HUES48 (cell line): ENCODE measurements at regions not wholly inside any gene's neighbourhood (a gene's known extent, or its start where the extent isn't known, plus 50 kb on each side); places are given as distances from the start of the nearest gene placed in this dataset.

Experiments used
- H3K27ac ChIP-seq: one replicate; pipeline ENCODE4 v1.7.0; 2013; ENCODE audit warnings: low read depth, low read length, inconsistent platforms
- H3K27me3 ChIP-seq: 2 replicates; pipeline ENCODE4 v1.6.1; 2013; ENCODE audit warnings: mild to moderate bottlenecking, low read length; ENCODE audit not compliant: control insufficient read depth, insufficient read depth
- H3K36me3 ChIP-seq: 2 replicates; pipeline ENCODE4 v1.6.1; 2013; ENCODE audit warnings: low read length; ENCODE audit not compliant: control insufficient read depth, insufficient read depth
- H3K4me1 ChIP-seq: 2 replicates; pipeline ENCODE4 v1.6.1; 2013; ENCODE audit warnings: mild to moderate bottlenecking, low read length; ENCODE audit not compliant: control insufficient read depth, insufficient read depth
- H3K4me3 ChIP-seq: 2 replicates; pipeline ENCODE4 v1.5.1; 2013; ENCODE audit warnings: mild to moderate bottlenecking, low read depth, low read length
- H3K9ac ChIP-seq: 2 replicates; pipeline ENCODE4 v1.6.1; 2013; ENCODE audit warnings: mild to moderate bottlenecking, low read depth, low read length, moderate library complexity
- H3K9me3 ChIP-seq: 2 replicates; pipeline ENCODE4 v1.6.1; 2013; ENCODE audit warnings: low read length; ENCODE audit not compliant: control insufficient read depth, insufficient read depth

GRCh38 chr18:41618147-41618546 is 336.9 kb upstream of the PIK3C3 start:
- no peak overlapping the region for H3K9ac ChIP-seq
- H3K36me3 ChIP-seq = no peaks in the 10 kb centered on the region
- H3K4me1 ChIP-seq = peaks cover 12% of the 10 kb centered on the region
- H3K27me3 ChIP-seq = no peaks in the 10 kb centered on the region
- H3K27ac ChIP-seq = no peak overlapping the region
- no peak overlapping the region for H3K4me3 ChIP-seq
- H3K9me3 ChIP-seq = no peaks in the 10 kb centered on the region

- H3K27ac ChIP-seq = no peak overlapping the region
- no peak overlapping the region for H3K9ac ChIP-seq
- no peak overlapping the region for H3K4me3 ChIP-seq
- H3K9me3 ChIP-seq = no peaks in the 10 kb centered on the region
- H3K27me3 ChIP-seq = no peaks in the 10 kb centered on the region
- H3K36me3 ChIP-seq = no peaks in the 10 kb centered on the region
- H3K4me1 ChIP-seq = peaks cover 12% of the 10 kb centered on the region
These were observed 337.4 kb upstream of the PIK3C3 start for GRCh38 chr18:41617647-41618046.

GRCh38 chr18:41613003-41613609 is 341.9 kb upstream of the PIK3C3 start:
- no peaks in the 10 kb centered on the region for H3K36me3 ChIP-seq
- no peak overlapping the region for H3K27ac ChIP-seq
- no peaks in the 10 kb centered on the region for H3K27me3 ChIP-seq
- no peak overlapping the region for H3K4me3 ChIP-seq
- no peaks in the 10 kb centered on the region for H3K4me1 ChIP-seq
- H3K9ac ChIP-seq = no peak overlapping the region
- no peaks in the 10 kb centered on the region; the same call in 1 of the 2 replicates for H3K9me3 ChIP-seq

- Histone ChIP-seq H3K27ac (no peak overlapping the region), H3K27me3 (no peaks in the 10 kb centered on the region), H3K4me3 (no peak overlapping the region), H3K36me3 (no peaks in the 10 kb centered on the region), H3K9ac (no peak overlapping the region), H3K4me1 (no peaks in the 10 kb centered on the region; the same call in 1 of the 2 replicates), H3K9me3 (no peaks in the 10 kb centered on the region)
These were observed 350.1 kb upstream of the PIK3C3 start for GRCh38 chr18:41604964-41605363.

GRCh38 chr18:41602034-41602433 is 353.0 kb upstream of the PIK3C3 start:
- H3K36me3 ChIP-seq = no peaks in the 10 kb centered on the region
- no peak overlapping the region for H3K4me3 ChIP-seq
- no peaks in the 10 kb centered on the region for H3K9me3 ChIP-seq
- H3K4me1 ChIP-seq = no peaks in the 10 kb centered on the region; the same call in 1 of the 2 replicates
- H3K27ac ChIP-seq = no peak overlapping the region
- no peak overlapping the region for H3K9ac ChIP-seq
- no peaks in the 10 kb centered on the region for H3K27me3 ChIP-seq

- Histone ChIP-seq H3K27me3 (no peaks in the 10 kb centered on the region), H3K9ac (no peak overlapping the region), H3K9me3 (no peaks in the 10 kb centered on the region), H3K36me3 (no peaks in the 10 kb centered on the region), H3K4me3 (no peak overlapping the region), H3K4me1 (no peaks in the 10 kb centered on the region; the same call in 1 of the 2 replicates), H3K27ac (no peak overlapping the region)
These were observed 354.2 kb upstream of the PIK3C3 start for GRCh38 chr18:41600693-41601391.

GRCh38 chr18:41599466-41599865 is 355.6 kb upstream of the PIK3C3 start:
- Histone ChIP-seq H3K27ac (no peak overlapping the region), H3K9ac (no peak overlapping the region), H3K9me3 (no peaks in the 10 kb centered on the region), H3K36me3 (no peaks in the 10 kb centered on the region), H3K27me3 (no peaks in the 10 kb centered on the region), H3K4me1 (no peaks in the 10 kb centered on the region; the same call in 1 of the 2 replicates), H3K4me3 (no peak overlapping the region)

GRCh38 chr18:41594582-41594981 is 360.5 kb upstream of the PIK3C3 start:
- H3K36me3 ChIP-seq = no peaks in the 10 kb centered on the region

GRCh38 chr18:41593171-41593675 is 361.8 kb upstream of the PIK3C3 start:
- no peaks in the 10 kb centered on the region for H3K9me3 ChIP-seq
- H3K27me3 ChIP-seq = no peaks in the 10 kb centered on the region
- H3K27ac ChIP-seq = no peak overlapping the region
- no peak overlapping the region for H3K9ac ChIP-seq
- no peaks in the 10 kb centered on the region for H3K4me1 ChIP-seq
- H3K36me3 ChIP-seq = no peaks in the 10 kb centered on the region
- H3K4me3 ChIP-seq = no peak overlapping the region

More at GRCh38 chr18:41594582-41594981, 360.5 kb upstream of the PIK3C3 start:
- no peaks in the 10 kb centered on the region for H3K4me1 ChIP-seq
- no peak overlapping the region for H3K27ac ChIP-seq
- H3K9ac ChIP-seq = no peak overlapping the region
- no peaks in the 10 kb centered on the region for H3K27me3 ChIP-seq
- H3K9me3 ChIP-seq = no peaks in the 10 kb centered on the region
- no peak overlapping the region for H3K4me3 ChIP-seq

- Histone ChIP-seq H3K4me1 (no peaks in the 10 kb centered on the region), H3K9me3 (no peaks in the 10 kb centered on the region)
These were observed 367.1 kb upstream of the PIK3C3 start for GRCh38 chr18:41587976-41588375.

GRCh38 chr18:41585512-41585911 is 369.5 kb upstream of the PIK3C3 start:
- H3K27ac ChIP-seq = no peak overlapping the region

More at GRCh38 chr18:41587976-41588375, 367.1 kb upstream of the PIK3C3 start:
- H3K27me3 ChIP-seq = no peaks in the 10 kb centered on the region
- no peak overlapping the region for H3K4me3 ChIP-seq
- H3K27ac ChIP-seq = no peak overlapping the region
- H3K36me3 ChIP-seq = no peaks in the 10 kb centered on the region
- no peak overlapping the region for H3K9ac ChIP-seq

More at GRCh38 chr18:41585512-41585911, 369.5 kb upstream of the PIK3C3 start:
- H3K9me3 ChIP-seq = no peaks in the 10 kb centered on the region
- H3K9ac ChIP-seq = no peak overlapping the region
- H3K4me3 ChIP-seq = no peak overlapping the region
- H3K27me3 ChIP-seq = no peaks in the 10 kb centered on the region
- no peaks in the 10 kb centered on the region for H3K4me1 ChIP-seq
- H3K36me3 ChIP-seq = no peaks in the 10 kb centered on the region
